Mesendoderm (in vitro differentiated cells): ENCODE measurements at regions not wholly inside any gene's neighbourhood (a gene's known extent, or its start where the extent isn't known, plus 50 kb on each side); places are given as distances from the start of the nearest gene placed in this dataset.
A peak's percentile ranks its signal among the peaks of the same experiment; 100 is the strongest.

Experiments used
- DNase-seq: peaks from one replicate; pipeline ENCODE4 v3.0.0; 2013
- H2AK5ac ChIP-seq: 2 replicates; pipeline ENCODE4 v1.6.1; 2013; ENCODE audit warnings: low read length, inconsistent platforms
- H2BK120ac ChIP-seq: 2 replicates; pipeline ENCODE4 v1.6.1; 2013; ENCODE audit warnings: low read depth, mild to moderate bottlenecking, low read length, moderate library complexity, mixed read lengths
- H2BK15ac ChIP-seq: replicated peaks from 2 replicates; pipeline ENCODE4 v1.6.1; 2013; ENCODE audit warnings: low read depth, mild to moderate bottlenecking, moderate library complexity
- H2BK5ac ChIP-seq: 2 replicates; pipeline ENCODE4 v1.6.1; 2013; ENCODE audit warnings: low read length, inconsistent platforms
- H3K18ac ChIP-seq: 2 replicates; pipeline ENCODE4 v1.6.1; 2013; ENCODE audit warnings: mild to moderate bottlenecking, low read length, mixed read lengths
- H3K23ac ChIP-seq: one replicate; pipeline ENCODE4 v1.6.1; 2013; ENCODE audit warnings: low read length
- H3K27ac ChIP-seq: 2 replicates; pipeline ENCODE4 v1.5.1; 2013; ENCODE audit warnings: low read depth, mild to moderate bottlenecking, inconsistent platforms, low read length, moderate library complexity
- H3K27me3 ChIP-seq: 2 replicates; pipeline ENCODE4 v1.6.1; 2013; ENCODE audit warnings: low read length, control low read depth, mild to moderate bottlenecking, inconsistent platforms; ENCODE audit not compliant: insufficient read depth, poor library complexity
- H3K36me3 ChIP-seq: 2 replicates; pipeline ENCODE4 v1.6.1; 2013; ENCODE audit warnings: low read length, inconsistent platforms; ENCODE audit not compliant: control insufficient read depth, insufficient read depth
- H3K4ac ChIP-seq: one replicate; pipeline ENCODE4 v1.6.1; 2013; ENCODE audit warnings: low read depth, mild to moderate bottlenecking, low read length, moderate library complexity
- H3K4me1 ChIP-seq: 2 replicates; pipeline ENCODE4 v1.6.1; 2013; ENCODE audit warnings: low read depth, low read length, inconsistent platforms; ENCODE audit not compliant: control insufficient read depth
- H3K4me2 ChIP-seq: 2 replicates; pipeline ENCODE4 v1.6.1; 2013; ENCODE audit warnings: low read length
- H3K4me3 ChIP-seq: 2 replicates; pipeline ENCODE4 v1.5.1; 2013; ENCODE audit warnings: mild to moderate bottlenecking, low read length
- H3K56ac ChIP-seq: one replicate; pipeline ENCODE4 v1.6.1; 2013; ENCODE audit warnings: low read length
- H3K79me1 ChIP-seq: 2 replicates; pipeline ENCODE4 v1.6.1; 2013; ENCODE audit warnings: low read length, inconsistent platforms
- H3K79me2 ChIP-seq: 2 replicates; pipeline ENCODE4 v1.6.1; 2013; ENCODE audit warnings: mild to moderate bottlenecking, low read length; ENCODE audit not compliant: control insufficient read depth, insufficient read depth
- H3K9ac ChIP-seq: 2 replicates; pipeline ENCODE4 v1.6.1; 2013; ENCODE audit warnings: low read length, inconsistent platforms
- H4K5ac ChIP-seq: one replicate; pipeline ENCODE4 v1.6.1; 2013; ENCODE audit warnings: low read length
- H4K8ac ChIP-seq: one replicate; pipeline ENCODE4 v1.6.1; 2013; ENCODE audit warnings: low read depth, mild to moderate bottlenecking, control low read depth, low read length, moderate library complexity
- WGBS: extraction: QIAGEN DNeasy Blood & Tissue Kit; methylation state at CpG from one replicate; pipeline ENCODE4 v1.1.7; 2013; ENCODE audit warnings: low lambda C conversion rate, missing lambda C conversion rate; ENCODE audit not compliant: insufficient coverage; ENCODE audit errors: extremely low coverage; 5-methylcytosine and 5-hydroxymethylcytosine counted together

- Histone ChIP-seq H2AK5ac (no peak overlapping the region), H3K79me1 (no peaks in the 10 kb centered on the region), H3K4me3 (no peak overlapping the region), H3K56ac (no peak overlapping the region), H3K4me1 (no peaks in the 10 kb centered on the region), H3K18ac (no peak overlapping the region), H2BK15ac (no peak overlapping the region), H3K36me3 (no peaks in the 10 kb centered on the region), H4K8ac (no peak overlapping the region), H3K79me2 (no peaks in the 10 kb centered on the region), H2BK120ac (no peak overlapping the region), H3K9ac (no peak overlapping the region), H3K27ac (no peak overlapping the region), H3K4me2 (no peak overlapping the region), H3K4ac (no peak overlapping the region), H4K5ac (no peak overlapping the region), H3K23ac (no peak overlapping the region), H3K27me3 (no peaks in the 10 kb centered on the region), H2BK5ac (no peak overlapping the region)
- no CpG with 5 or more reads among the region's 17 CpGs for WGBS
- DNase-seq: peak; percentile 41
Measured at GRCh38 chr14:94893411-94894160, 123.7 kb upstream of the GSC start.

- Histone ChIP-seq H3K79me1 (no peaks in the 10 kb centered on the region), H3K36me3 (no peaks in the 10 kb centered on the region), H3K56ac (no peak overlapping the region), H2BK15ac (no peak overlapping the region), H3K79me2 (no peaks in the 10 kb centered on the region), H3K18ac (no peak overlapping the region), H2AK5ac (no peak overlapping the region), H3K4me2 (no peak overlapping the region), H3K27me3 (no peaks in the 10 kb centered on the region), H3K4me1 (no peaks in the 10 kb centered on the region), H4K5ac (no peak overlapping the region), H3K9ac (no peak overlapping the region), H3K4me3 (no peak overlapping the region), H4K8ac (no peak overlapping the region), H2BK5ac (no peak overlapping the region), H3K27ac (no peak overlapping the region), H2BK120ac (no peak overlapping the region), H3K23ac (no peak overlapping the region), H3K4ac (no peak overlapping the region)
- no peak for DNase-seq
- WGBS: 100% methylated on average over 2 of the region's 6 CpGs
Measured at GRCh38 chr14:94890785-94891184, 120.9 kb upstream of the GSC start.

- H2AK5ac ChIP-seq: no peak overlapping the region
- no peak overlapping the region for H3K56ac ChIP-seq
- H3K23ac ChIP-seq: no peak overlapping the region
- no peaks in the 10 kb centered on the region for H3K79me1 ChIP-seq
- no peak overlapping the region for H4K8ac ChIP-seq
- no peaks in the 10 kb centered on the region for H3K36me3 ChIP-seq
- WGBS: over 99% methylated on average over 6 of the region's 6 CpGs
- peaks cover 4% of the 10 kb centered on the region for H3K4me1 ChIP-seq
- H3K79me2 ChIP-seq: no peaks in the 10 kb centered on the region
- no peak overlapping the region for H3K18ac ChIP-seq
- DNase-seq: no peak
- no peak overlapping the region for H3K4me3 ChIP-seq
- H4K5ac ChIP-seq: no peak overlapping the region
- H3K27ac ChIP-seq: no peak overlapping the region
- no peak overlapping the region for H2BK120ac ChIP-seq
- H3K27me3 ChIP-seq: no peaks in the 10 kb centered on the region
- H2BK5ac ChIP-seq: no peak overlapping the region
- no peak overlapping the region for H3K4me2 ChIP-seq
- H3K4ac ChIP-seq: no peak overlapping the region
- H3K9ac ChIP-seq: no peak overlapping the region
- H2BK15ac ChIP-seq: no peak overlapping the region
Measured at GRCh38 chr14:94889520-94890312, 119.8 kb upstream of the GSC start.

GRCh38 chr14:94888121-94888520, 118.2 kb upstream of the GSC start:
- Histone ChIP-seq H3K79me2 (no peaks in the 10 kb centered on the region), H3K36me3 (no peaks in the 10 kb centered on the region), H2BK5ac (no peak overlapping the region), H4K5ac (no peak overlapping the region), H3K18ac (no peak overlapping the region), H3K56ac (no peak overlapping the region), H3K27me3 (no peaks in the 10 kb centered on the region), H4K8ac (no peak overlapping the region), H2AK5ac (no peak overlapping the region), H3K4me3 (no peak overlapping the region), H3K4me1 (peaks cover 7% of the 10 kb centered on the region), H2BK120ac (no peak overlapping the region), H3K9ac (no peak overlapping the region), H3K79me1 (no peaks in the 10 kb centered on the region), H3K4me2 (no peak overlapping the region), H3K4ac (no peak overlapping the region), H3K23ac (no peak overlapping the region), H2BK15ac (no peak overlapping the region), H3K27ac (no peak overlapping the region)
- no peak for DNase-seq
- WGBS: no CpG with 5 or more reads among the region's 12 CpGs

GRCh38 chr14:94887591-94887990, 117.7 kb upstream of the GSC start:
- no peak overlapping the region for H4K8ac ChIP-seq
- H2BK5ac ChIP-seq: no peak overlapping the region
- no peak overlapping the region for H3K4me3 ChIP-seq
- no CpG with 5 or more reads among the region's 10 CpGs for WGBS
- H3K79me1 ChIP-seq: no peaks in the 10 kb centered on the region
- H3K79me2 ChIP-seq: no peaks in the 10 kb centered on the region
- H3K56ac ChIP-seq: no peak overlapping the region
- H4K5ac ChIP-seq: no peak overlapping the region
- no peak overlapping the region for H2BK15ac ChIP-seq
- no peak overlapping the region for H3K9ac ChIP-seq
- H3K36me3 ChIP-seq: no peaks in the 10 kb centered on the region
- H2BK120ac ChIP-seq: no peak overlapping the region
- no peak overlapping the region for H3K4ac ChIP-seq
- no peak overlapping the region for H2AK5ac ChIP-seq
- H3K4me2 ChIP-seq: no peak overlapping the region
- no peak overlapping the region for H3K27ac ChIP-seq
- no peaks in the 10 kb centered on the region for H3K27me3 ChIP-seq
- peaks cover 7% of the 10 kb centered on the region for H3K4me1 ChIP-seq
- no peak overlapping the region for H3K18ac ChIP-seq
- no peak for DNase-seq
- no peak overlapping the region for H3K23ac ChIP-seq
